SK-N-SH (cell line): ENCODE measurements at regions not wholly inside any gene's neighbourhood (a gene's known extent, or its start where the extent isn't known, plus 50 kb on each side); places are given as distances from the start of the nearest gene placed in this dataset.

ENCODE experiments used
- CTCF ChIA-PET: fragments of 300-600, 350-600 bp; formaldehyde crosslinking; extraction: SDS; loops from one replicate; lab custom pipeline; 2021; lab: Yijun Ruan, JAX
- POLR2A ChIA-PET: fragments of 350-600 bp; sonication (Branson Sonifier 250); formaldehyde crosslinking; extraction: SDS; loops from one replicate; lab custom pipeline; 2020; ENCODE audit warnings: antibody characterized with exemption, inconsistent platforms; lab: Yijun Ruan, JAX
- DNase-seq: peaks from one replicate; pipeline ENCODE4 v3.0.0; 2012
- H2AFZ ChIP-seq: fragments of 200-600 bp; sonication (generic); 2 replicates; pipeline ENCODE4 v1.8.1; 2016; ENCODE audit warnings: antibody characterized with exemption, mild to moderate bottlenecking, low read depth
- H3F3A ChIP-seq: fragments of 200-600 bp; sonication (generic); replicated peaks from 2 replicates; pipeline ENCODE3; 2016; ENCODE audit warnings: antibody characterized with exemption, mild to moderate bottlenecking; ENCODE audit not compliant: insufficient read depth
- H3K27ac ChIP-seq, 2 experiments: fragments of 200-500 bp in 1 of 2; fragments of 200-600 bp in 1 of 2; sonication (Bioruptor generic) in 1 of 2; sonication (generic), shearing (Covaris generic) in 1 of 2; 2 replicates each; pipeline versions ENCODE4 v1.5.1 to v1.6.1; 2014 to 2016; ENCODE audit warnings: low read depth in 2 of 2, inconsistent platforms in 1 of 2, low read length in 1 of 2, mild to moderate bottlenecking in 1 of 2, mixed read lengths in 1 of 2
- H3K27me3 ChIP-seq: fragments of 200-600 bp; sonication (generic), shearing (Covaris generic); 2 replicates; pipeline ENCODE4 v1.6.1; 2016; ENCODE audit warnings: mixed run types; ENCODE audit not compliant: insufficient read depth
- H3K36me3 ChIP-seq, 2 experiments: fragments of 200-500 bp in 1 of 2; fragments of 200-600 bp in 1 of 2; sonication (Bioruptor generic) in 1 of 2; sonication (generic) in 1 of 2; replicated peaks in 1 of 2; 2 replicates each; pipeline versions ENCODE3 to v1.5.1; 2014 to 2016; ENCODE audit warnings: low read length in 1 of 2, mild to moderate bottlenecking in 1 of 2; ENCODE audit not compliant: insufficient read depth in 2 of 2, control insufficient read depth in 1 of 2
- H3K4me1 ChIP-seq, 2 experiments: fragments of 200-500 bp in 1 of 2; fragments of 200-600 bp in 1 of 2; sonication (Bioruptor generic) in 1 of 2; sonication (generic), shearing (Covaris generic) in 1 of 2; 2 replicates each; pipeline versions ENCODE4 v1.5.1 to v1.6.1; 2014 to 2016; ENCODE audit warnings: low read depth in 1 of 2, low read length in 1 of 2, mixed run types in 1 of 2; ENCODE audit not compliant: insufficient read depth in 2 of 2, control insufficient read depth in 1 of 2
- H3K4me2 ChIP-seq: fragments of 200-600 bp; sonication (generic), shearing (Covaris generic); 2 replicates; pipeline ENCODE4 v1.6.1; 2017; ENCODE audit warnings: mixed run types
- H3K4me3 ChIP-seq, 2 experiments: fragments of 200-500 bp in 1 of 2; fragments of 200-600 bp in 1 of 2; sonication (Bioruptor generic) in 1 of 2; sonication (generic), shearing (Covaris generic) in 1 of 2; 2 replicates each; pipeline versions ENCODE4 v1.5.1 to v1.8.1; 2014 to 2016; ENCODE audit warnings: low read depth in 2 of 2, inconsistent platforms in 1 of 2, low read length in 1 of 2, mild to moderate bottlenecking in 1 of 2, mixed read lengths in 1 of 2, moderate library complexity in 1 of 2
- H3K79me2 ChIP-seq: fragments of 200-600 bp; sonication (generic); 2 replicates; pipeline ENCODE4 v1.8.1; 2017; ENCODE audit warnings: mild to moderate bottlenecking; ENCODE audit not compliant: insufficient read depth
- H3K9ac ChIP-seq: fragments of 200-600 bp; sonication (generic); 2 replicates; pipeline ENCODE4 v1.6.1; 2017; ENCODE audit warnings: mixed run types
- H3K9me2 ChIP-seq: fragments of 200-600 bp; sonication (generic); 2 replicates; pipeline ENCODE4 v1.6.1; 2017; ENCODE audit warnings: mixed run types
- H3K9me3 ChIP-seq: fragments of 200-600 bp; sonication (generic); 2 replicates; pipeline ENCODE4 v1.6.1; 2017; ENCODE audit warnings: mixed run types, mild to moderate bottlenecking, moderate library complexity
- H4K20me1 ChIP-seq: fragments of 200-600 bp; sonication (generic); 2 replicates; pipeline ENCODE4 v1.6.1; 2017; ENCODE audit warnings: mild to moderate bottlenecking, mixed run types; ENCODE audit not compliant: insufficient read depth
- CTCF ChIP-seq: fragments of 200-600 bp; sonication (generic); IDR thresholded peaks from 2 replicates; pipeline ENCODE4 v1.6.1; 2017; ENCODE audit warnings: antibody characterized with exemption, mild to moderate bottlenecking, moderate library complexity
- EP300 ChIP-seq, 2 experiments: IDR thresholded peaks; 2 replicates each; pipeline versions ENCODE4 v1.4.0 to v1.6.1; 2012; ENCODE audit warnings: borderline replicate concordance in 1 of 2, low read depth in 1 of 2, low read length in 1 of 2
- FOSL2 ChIP-seq: IDR thresholded peaks from 2 replicates; pipeline ENCODE4 v1.4.0; 2012; ENCODE audit warnings: low read depth, mild to moderate bottlenecking, moderate library complexity, borderline replicate concordance
- FOXJ3 ChIP-seq: sonication (generic); formaldehyde crosslinking; IDR thresholded peaks from 2 replicates; pipeline ENCODE4 v1.5.1; 2020; ENCODE audit warnings: mild to moderate bottlenecking, missing genetic modification reagents
- FOXM1 ChIP-seq: IDR thresholded peaks from 2 replicates; pipeline ENCODE4 v1.4.0; 2012; ENCODE audit warnings: low read depth, mild to moderate bottlenecking
- GABPA ChIP-seq: IDR thresholded peaks from 2 replicates; pipeline ENCODE4 v1.4.0; 2012; ENCODE audit warnings: low read depth, mild to moderate bottlenecking
- JUND ChIP-seq: IDR thresholded peaks from 2 replicates; pipeline ENCODE4 v1.4.0; 2012
- MAX ChIP-seq: IDR thresholded peaks from 2 replicates; pipeline ENCODE4 v1.4.0; 2012; ENCODE audit warnings: low read depth
- MXI1 ChIP-seq: IDR thresholded peaks from 2 replicates; pipeline ENCODE4 v1.6.1; 2012; ENCODE audit warnings: mild to moderate bottlenecking, low read depth, low read length, improper control_type of control experiment
- NFIC ChIP-seq: IDR thresholded peaks from 2 replicates; pipeline ENCODE4 v1.4.0; 2012; ENCODE audit warnings: borderline replicate concordance
- NRF1 ChIP-seq: IDR thresholded peaks from 2 replicates; pipeline ENCODE4 v1.6.1; 2012; ENCODE audit warnings: low read depth, mild to moderate bottlenecking, low read length
- PBX3 ChIP-seq: IDR thresholded peaks from 2 replicates; pipeline ENCODE4; 2012
- POLR2AphosphoS5 ChIP-seq: IDR thresholded peaks from 2 replicates; pipeline ENCODE4 v1.6.1; 2012; ENCODE audit warnings: low read depth, low read length
- RCOR1 ChIP-seq: fragments of 150-350 bp; IDR thresholded peaks from 2 replicates; pipeline ENCODE4 v1.6.1; 2017; ENCODE audit warnings: antibody characterized with exemption, low read length
- SMC3 ChIP-seq: IDR thresholded peaks from 2 replicates; pipeline ENCODE4 v1.6.1; 2012; ENCODE audit warnings: low read depth, low read length, improper control_type of control experiment
- TAF1 ChIP-seq: IDR thresholded peaks from 2 replicates; pipeline ENCODE4 v1.6.1; 2012; ENCODE audit warnings: low read depth, mild to moderate bottlenecking, low read length, moderate library complexity, borderline replicate concordance
- TEAD4 ChIP-seq: IDR thresholded peaks from 2 replicates; pipeline ENCODE4 v1.4.0; 2012; ENCODE audit warnings: mild to moderate bottlenecking, borderline replicate concordance; ENCODE audit not compliant: insufficient read depth
- USF1 ChIP-seq: IDR thresholded peaks from 2 replicates; pipeline ENCODE4 v1.4.0; 2012; ENCODE audit warnings: low read depth, borderline replicate concordance
- YY1 ChIP-seq: IDR thresholded peaks from 2 replicates; pipeline ENCODE4 v1.4.0; 2012; ENCODE audit warnings: low read depth, mild to moderate bottlenecking
- ZBTB33 ChIP-seq: IDR thresholded peaks from 2 replicates; pipeline ENCODE4 v1.4.0; 2012; ENCODE audit warnings: low read depth, borderline replicate concordance
- WGBS: methylation state at CpG from one replicate; pipeline ENCODE4 v1.1.6; 2017; ENCODE audit warnings: low lambda C conversion rate; 5-methylcytosine and 5-hydroxymethylcytosine counted together

- no peak overlapping the region for H3K4me2 ChIP-seq
- no peaks in the 10 kb centered on the region for H3K4me1 ChIP-seq
- no peak overlapping the region for H3K4me3 ChIP-seq
- TF ChIP-seq TEAD4 (no peak), MAX (no peak), GABPA (no peak), FOXM1 (no peak), FOSL2 (no peak), USF1 (no peak), POLR2AphosphoS5 (no peak), FOXJ3 (CRISPR knock-in tag) (no peak), CTCF (no peak), EP300 (IDR thresholded peaks at IDR 0.05; ENCODE audit: borderline replicate concordance in 1 of 2, low read depth in 1 of 2, low read length in 1 of 2) (no peak), ZBTB33 (no peak), NFIC (no peak), SMC3 (no peak), NRF1 (no peak), MXI1 (no peak), PBX3 (no peak), TAF1 (no peak), RCOR1 (no peak), YY1 (no peak), JUND (no peak)
- no peak overlapping the region for H3K27ac ChIP-seq
- ChIA-PET CTCF (no interaction called here), POLR2A (no interaction called here)
- H4K20me1 ChIP-seq: no peaks in the 10 kb centered on the region
- H3K79me2 ChIP-seq: no peaks in the 10 kb centered on the region
- no peaks in the 10 kb centered on the region for H3K36me3 ChIP-seq
- no peaks in the 10 kb centered on the region for H3K9me3 ChIP-seq
- no peaks in the 10 kb centered on the region; the same call in 1 of the 2 replicates for H3K27me3 ChIP-seq
- DNase-seq: no peak
- WGBS: 13% methylated on average over 1 of the region's 1 CpG
- no peak overlapping the region for H3K9ac ChIP-seq
- H2AFZ ChIP-seq: no peak overlapping the region
- H3K9me2 ChIP-seq: no peaks in the 10 kb centered on the region
- H3F3A ChIP-seq: no peaks in the 10 kb centered on the region
Observed at GRCh38 chrX:42241421-42241820, 318.1 kb upstream of the CASK start.
